LNCAP (cell line): ENCODE measurements at regions not wholly inside any gene's neighbourhood (a gene's known extent, or its start where the extent isn't known, plus 50 kb on each side); places are given as distances from the start of the nearest gene placed in this dataset.

Experiments used
- TF ChIP-seq, protein P1 (sequence below): fragments of 450-650 bp; IDR thresholded peaks from 2 replicates; pipeline ENCODE4 v1.5.1; 2017; ENCODE audit warnings: mild to moderate bottlenecking

DNA sequence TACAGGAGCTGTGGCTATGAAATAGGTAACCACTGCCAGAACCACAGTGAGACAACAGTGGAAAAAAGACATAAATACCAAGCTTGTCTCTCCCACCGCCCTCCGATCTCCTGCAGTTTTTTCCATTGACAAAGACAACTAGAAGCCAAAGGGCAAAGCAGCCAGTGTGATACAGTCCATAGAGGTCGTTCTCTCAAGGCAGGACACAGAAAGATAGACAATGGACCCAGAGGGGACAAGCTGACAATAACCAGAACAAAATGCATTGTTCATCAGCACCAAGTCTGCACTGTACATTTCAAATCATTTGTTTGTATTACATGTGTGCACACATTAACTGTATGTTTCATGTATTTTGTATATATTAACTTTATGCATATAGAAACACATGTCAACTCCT, 233.0 kb upstream of the NOL4 start:
- TF ChIP-seq, protein P1, sequence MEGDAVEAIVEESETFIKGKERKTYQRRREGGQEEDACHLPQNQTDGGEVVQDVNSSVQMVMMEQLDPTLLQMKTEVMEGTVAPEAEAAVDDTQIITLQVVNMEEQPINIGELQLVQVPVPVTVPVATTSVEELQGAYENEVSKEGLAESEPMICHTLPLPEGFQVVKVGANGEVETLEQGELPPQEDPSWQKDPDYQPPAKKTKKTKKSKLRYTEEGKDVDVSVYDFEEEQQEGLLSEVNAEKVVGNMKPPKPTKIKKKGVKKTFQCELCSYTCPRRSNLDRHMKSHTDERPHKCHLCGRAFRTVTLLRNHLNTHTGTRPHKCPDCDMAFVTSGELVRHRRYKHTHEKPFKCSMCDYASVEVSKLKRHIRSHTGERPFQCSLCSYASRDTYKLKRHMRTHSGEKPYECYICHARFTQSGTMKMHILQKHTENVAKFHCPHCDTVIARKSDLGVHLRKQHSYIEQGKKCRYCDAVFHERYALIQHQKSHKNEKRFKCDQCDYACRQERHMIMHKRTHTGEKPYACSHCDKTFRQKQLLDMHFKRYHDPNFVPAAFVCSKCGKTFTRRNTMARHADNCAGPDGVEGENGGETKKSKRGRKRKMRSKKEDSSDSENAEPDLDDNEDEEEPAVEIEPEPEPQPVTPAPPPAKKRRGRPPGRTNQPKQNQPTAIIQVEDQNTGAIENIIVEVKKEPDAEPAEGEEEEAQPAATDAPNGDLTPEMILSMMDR, result no peak

DNA sequence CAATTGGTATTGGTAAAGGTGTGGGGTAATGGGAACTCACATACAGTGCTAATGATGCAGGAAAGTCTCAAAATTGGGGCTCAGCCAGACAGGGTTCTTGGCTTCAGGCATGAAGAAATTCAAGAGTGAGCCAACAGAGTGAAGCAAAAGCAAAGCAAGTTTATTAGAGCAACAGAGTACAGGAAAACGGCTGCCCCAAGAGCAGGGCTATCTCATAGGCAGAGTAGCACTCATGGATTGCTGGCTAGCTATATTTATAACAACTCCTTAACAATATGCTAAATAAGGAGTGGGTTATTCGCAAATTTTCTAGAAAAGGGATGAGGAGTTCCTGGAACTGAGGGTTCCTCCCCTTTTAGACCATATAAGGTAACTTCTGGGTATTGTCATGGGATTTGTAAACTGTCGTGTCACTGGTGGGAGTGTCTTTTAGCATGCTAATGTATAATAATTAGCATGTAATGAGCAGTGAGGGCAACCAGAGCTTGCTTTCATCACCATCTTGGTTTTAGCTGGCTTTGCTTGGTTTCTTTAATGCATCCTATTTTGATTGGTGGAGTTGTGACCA, 233.8 kb upstream of the NOL4 start:
- TF ChIP-seq, protein P1, result no peak

DNA sequence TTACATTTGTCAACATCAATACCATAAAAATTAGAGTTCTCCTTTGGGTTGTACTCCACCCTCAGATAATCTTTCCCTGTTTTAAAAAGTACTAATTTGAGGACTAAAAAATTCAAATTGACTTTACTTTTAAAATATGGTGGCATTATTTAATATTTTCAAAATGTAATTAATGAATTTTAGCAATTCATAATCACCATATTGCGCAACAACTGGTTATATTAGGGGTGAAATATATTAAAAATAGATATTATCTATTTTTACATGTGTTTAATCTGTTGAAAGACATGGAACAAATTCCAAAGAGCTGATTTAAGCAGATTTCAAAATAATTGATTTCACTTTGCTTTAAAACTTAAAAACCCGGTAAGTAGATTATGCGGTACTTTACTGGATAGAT, 236.6 kb upstream of the NOL4 start:
- TF ChIP-seq, protein P1, result no peak

DNA sequence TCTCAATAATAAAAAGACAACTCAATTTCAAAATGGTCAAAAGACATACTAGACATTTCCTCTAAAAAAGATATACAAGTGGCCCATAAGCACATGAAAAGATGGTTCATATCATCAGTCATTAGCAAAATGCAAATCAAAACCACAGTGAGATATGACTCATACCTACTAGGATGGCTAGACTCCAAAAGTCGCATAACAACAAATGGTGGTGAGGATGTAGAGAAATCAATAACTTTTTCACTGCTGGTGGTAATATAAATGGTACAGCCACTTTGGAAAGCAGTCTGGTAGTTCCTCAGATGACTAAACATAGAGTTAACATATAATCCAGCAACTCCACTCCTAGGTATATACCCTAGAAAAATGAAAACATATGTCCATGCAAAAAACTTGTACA, 242.3 kb upstream of the NOL4 start:
- TF ChIP-seq, protein P1, result no peak

DNA sequence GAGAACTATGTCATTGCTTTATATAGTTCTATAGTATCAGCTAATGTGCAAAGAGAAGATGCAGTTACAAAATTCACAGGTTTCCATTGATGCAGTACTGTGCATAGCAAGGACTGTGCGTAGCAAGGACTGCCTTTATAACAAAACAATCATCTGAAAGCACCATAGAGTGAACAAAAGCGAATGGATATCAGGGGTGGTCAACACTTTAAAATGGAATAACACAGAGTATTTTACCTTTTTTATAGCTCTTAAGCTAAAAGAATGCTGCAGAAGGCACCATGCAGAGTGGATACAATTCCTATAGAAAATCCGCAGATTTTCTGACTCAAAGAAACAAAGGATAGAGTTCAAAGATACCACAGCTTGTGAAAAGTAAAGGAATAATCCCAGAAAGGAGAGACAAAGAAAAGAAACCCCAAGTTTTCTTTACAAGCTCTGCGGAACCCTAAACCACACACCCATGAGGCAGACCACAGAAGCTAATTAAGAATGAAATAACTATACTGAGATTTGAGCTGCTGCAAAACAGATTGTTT, 229.9 kb upstream of the DTNA start:
- TF ChIP-seq, protein P1, result no peak

DNA sequence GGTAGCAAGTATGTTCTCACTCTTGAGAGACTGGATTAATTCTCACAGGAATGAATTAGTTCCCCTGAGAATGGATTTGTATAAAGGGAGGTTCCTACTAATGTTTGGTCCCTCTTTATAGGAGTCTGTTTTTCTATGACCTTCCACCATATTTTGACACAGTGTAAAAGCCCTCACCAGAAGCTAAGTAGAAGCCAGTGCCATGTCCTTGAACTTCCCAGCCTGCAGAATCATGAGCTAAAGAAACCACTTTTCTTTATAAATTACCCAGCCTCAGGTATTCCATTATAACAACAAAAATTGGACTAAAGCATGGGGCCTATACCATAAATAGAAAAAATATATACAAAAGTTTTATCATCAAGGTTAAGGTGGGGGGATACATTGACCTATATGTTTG, 227.9 kb upstream of the DTNA start:
- TF ChIP-seq, protein P1, result no peak

GRCh38 chr18:34483198-34483597, 226.9 kb upstream of the DTNA start:
- TF ChIP-seq, protein P1, result no peak

- TF ChIP-seq, protein P1, result no peak
Observed at GRCh38 chr18:34491719-34492118, 218.4 kb upstream of the DTNA start.
